Motor neuron (in vitro differentiated cells): ENCODE measurements at regions not wholly inside any gene's neighbourhood (a gene's known extent, or its start where the extent isn't known, plus 50 kb on each side); places are given as distances from the start of the nearest gene placed in this dataset.
A peak's percentile ranks its signal among the peaks of the same experiment; 100 is the strongest.

ENCODE experiments used
- ATAC-seq, 8 experiments: fragments of 200-7000 bp; cut with Tn5 transposase; replicated peaks in 6 of 8; 2 replicates each; pipeline ENCODE4 v1.8.0; 2021; ENCODE audit warnings: mild to moderate bottlenecking in 8 of 8, moderate library complexity in 8 of 8
- H3K27ac ChIP-seq, 2 donors: fragments of 250-450 bp; sonication (Bioruptor Pico); 2 replicates each; pipeline ENCODE4 v1.9.0; 2021; ENCODE audit warnings: antibody characterized with exemption in 2 of 2, mild to moderate bottlenecking in 2 of 2, moderate library complexity in 1 of 2
- H3K4me1 ChIP-seq, 2 donors: fragments of 250-450 bp; sonication (Bioruptor Pico); replicated peaks in 1 of 2; 2 replicates each; pipeline ENCODE4 v1.6.1; 2021; ENCODE audit warnings: antibody characterized with exemption in 2 of 2, mild to moderate bottlenecking in 2 of 2, moderate library complexity in 1 of 2
- H3K4me3 ChIP-seq, 5 donors: fragments of 250-450 bp; sonication (Bioruptor Pico); 2 replicates each; pipeline ENCODE4 v1.9.0; 2021; ENCODE audit warnings: antibody characterized with exemption in 5 of 5, mild to moderate bottlenecking in 5 of 5, moderate library complexity in 4 of 5
- WGBS, 10 experiments: fragments of 450-650 bp; shearing (Covaris generic); methylation state at CpG; one replicate each; pipeline ENCODE4 v1.0.0; 2022; 5-methylcytosine and 5-hydroxymethylcytosine counted together
- in situ Hi-C, 9 experiments: fragments of 400-800 bp; cut with MboI; loops; one replicate each; pipeline ENCODE4 v1.15.0; 2021; ENCODE audit warnings: low sequenced_read_pairs in 9 of 9, low pct_unique_long_range_greater_than_20kb in 2 of 9; ENCODE audit not compliant: unreplicated experiment in 9 of 9

- no peak for ATAC-seq
- in situ Hi-C loops, result no loop called here
- WGBS, 10 experiments, result 4 to 93% (median 78%) methylated on average over 1 to 3 of the region's 3 CpGs
- Histone ChIP-seq H3K4me1 (no peaks in the 10 kb centered on the region), H3K4me3 (no peak overlapping the region), H3K27ac (no peak overlapping the region)
Observed at GRCh38 chr6:95071464-95071863, 505.9 kb upstream of the MANEA start.

GRCh38 chr6:95078457-95078856 is 498.9 kb upstream of the MANEA start:
- H3K27ac ChIP-seq, result no peak overlapping the region
- no peak overlapping the region for H3K4me3 ChIP-seq
- 0 to 86% (median 60%) methylated on average over 1 of the region's 1 CpG; no CpG with 5 or more reads in 1 of the 10 experiments for WGBS, 10 experiments
- no peaks in the 10 kb centered on the region for H3K4me1 ChIP-seq
- in situ Hi-C loops, result no loop called here
- no peak for ATAC-seq

- no peak overlapping the region for H3K4me3 ChIP-seq
- 4 to 93% (median 40%) methylated on average over 1 to 2 of the region's 2 CpGs; no CpG with 5 or more reads in 1 of the 10 experiments for WGBS, 10 experiments
- in situ Hi-C loops, result no loop called here
- no peak overlapping the region for H3K27ac ChIP-seq
- H3K4me1 ChIP-seq, result no peaks in the 10 kb centered on the region
- ATAC-seq, result no peak
Observed at GRCh38 chr6:95081231-95081630, 496.1 kb upstream of the MANEA start.

- ATAC-seq, result no peak
- in situ Hi-C loops, result no loop called here
- 5 to 100% (median 84%) methylated on average over 1 to 2 of the region's 2 CpGs for WGBS, 10 experiments
- H3K27ac ChIP-seq, result no peak overlapping the region
- H3K4me3 ChIP-seq, result no peak overlapping the region
- no peaks in the 10 kb centered on the region for H3K4me1 ChIP-seq
Observed at GRCh38 chr6:95081949-95082348, 495.4 kb upstream of the MANEA start.

GRCh38 chr6:95083506-95083905 is 493.8 kb upstream of the MANEA start:
- in situ Hi-C loops, result no loop called here
- no peak overlapping the region for H3K27ac ChIP-seq
- 47 to 100% (median 88%) methylated on average over 3 to 4 of the region's 12 CpGs; no CpG with 5 or more reads in 6 of the 10 experiments for WGBS, 10 experiments
- no peak overlapping the region for H3K4me3 ChIP-seq
- no peak for ATAC-seq
- H3K4me1 ChIP-seq, result no peaks in the 10 kb centered on the region

GRCh38 chr6:95084867-95085266 is 492.5 kb upstream of the MANEA start:
- 92 to 100% (median 97%) methylated on average over 2 to 11 of the region's 19 CpGs; no CpG with 5 or more reads in 6 of the 10 experiments for WGBS, 10 experiments
- H3K4me3 ChIP-seq, result no peak overlapping the region
- no peaks in the 10 kb centered on the region for H3K4me1 ChIP-seq
- no peak overlapping the region for H3K27ac ChIP-seq
- in situ Hi-C loops, result no loop called here
- ATAC-seq, result no peak

- 5 to 82% (median 46%) methylated on average over 1 to 6 of the region's 8 CpGs for WGBS, 10 experiments
- ATAC-seq, result peak in 7 of 8 experiments; percentile 25 to 99 (median 88)
- Histone ChIP-seq H3K4me1 (no peaks in the 10 kb centered on the region), H3K27ac (no peak overlapping the region), H3K4me3 (no peak overlapping the region)
- in situ Hi-C loops, result no loop called here
Observed at GRCh38 chr6:95087394-95088097, 489.8 kb upstream of the MANEA start.

GRCh38 chr6:95091823-95092436 is 485.4 kb upstream of the MANEA start:
- H3K27ac ChIP-seq, result no peak overlapping the region
- 0 to 100% (median 62%) methylated on average over 1 to 5 of the region's 5 CpGs for WGBS, 10 experiments
- in situ Hi-C loops, result no loop called here
- no peak overlapping the region for H3K4me3 ChIP-seq
- ATAC-seq, result peak; percentile 30 to 92 (median 64)
- peaks cover 0 to 2% of the 10 kb centered on the region in 2 donors for H3K4me1 ChIP-seq

- no peak for ATAC-seq
- 30 to 100% (median 90%) methylated on average over 2 to 4 of the region's 4 CpGs for WGBS, 10 experiments
- Histone ChIP-seq H3K4me3 (no peak overlapping the region), H3K27ac (no peak overlapping the region), H3K4me1 (peaks cover 0 to 2% of the 10 kb centered on the region in 2 donors)
- in situ Hi-C loops, result no loop called here
Observed at GRCh38 chr6:95093154-95093553, 484.2 kb upstream of the MANEA start.

- WGBS, 10 experiments, result 15 to 98% (median 77%) methylated on average over 4 to 6 of the region's 6 CpGs
- Histone ChIP-seq H3K27ac (no peak overlapping the region), H3K4me1 (peaks cover 0 to 2% of the 10 kb centered on the region in 2 donors), H3K4me3 (no peak overlapping the region)
- ATAC-seq, result no peak
- in situ Hi-C loops, result no loop called here
Observed at GRCh38 chr6:95094751-95095663, 482.3 kb upstream of the MANEA start.

GRCh38 chr6:95095855-95096254 is 481.5 kb upstream of the MANEA start:
- in situ Hi-C loops, result no loop called here
- 46 to 100% (median 89%) methylated on average over 1 to 2 of the region's 2 CpGs; no CpG with 5 or more reads in 2 of the 10 experiments for WGBS, 10 experiments
- Histone ChIP-seq H3K27ac (no peak overlapping the region), H3K4me1 (peaks cover 0 to 2% of the 10 kb centered on the region in 2 donors), H3K4me3 (no peak overlapping the region)
- ATAC-seq, result no peak

- no peak overlapping the region for H3K27ac ChIP-seq
- 0 to 100% (median 82%) methylated on average over 1 of the region's 1 CpG; no CpG with 5 or more reads in 2 of the 10 experiments for WGBS, 10 experiments
- H3K4me3 ChIP-seq, result no peak overlapping the region
- in situ Hi-C loops, result no loop called here
- peaks cover 0 to 2% of the 10 kb centered on the region in 2 donors for H3K4me1 ChIP-seq
- no peak for ATAC-seq
Observed at GRCh38 chr6:95099410-95099809, 477.9 kb upstream of the MANEA start.

GRCh38 chr6:95109212-95109611 is 468.1 kb upstream of the MANEA start:
- 0 to 100% (median 71%) methylated on average over 1 of the region's 1 CpG for WGBS, 10 experiments
- in situ Hi-C loops, result no loop called here
- ATAC-seq, result no peak

More at GRCh38 chr6:95109212-95109611, 468.1 kb upstream of the MANEA start:
- Histone ChIP-seq H3K4me1 (no peaks in the 10 kb centered on the region), H3K27ac (no peak overlapping the region), H3K4me3 (no peak overlapping the region)
